Right renal pelvis (tissue), 4 donors: ENCODE measurements at regions not wholly inside any gene's neighbourhood (a gene's known extent, or its start where the extent isn't known, plus 50 kb on each side); places are given as distances from the start of the nearest gene placed in this dataset.
"Not testable (repeated sequence)": the region's sequence is repeated elsewhere in the genome, so short reads cannot be mapped to it uniquely, and the experiment has no call there.

Source experiments
- DNase-seq, 4 donors: peaks; one replicate each; pipeline ENCODE4 v3.0.0-alpha.2; 2013; ENCODE audit warnings: low read depth in 4 of 4, low spot score in 3 of 4, missing footprints in 1 of 4

- DNase-seq = peak in 2 of 4 donors; percentile 0 to 1
Measured at GRCh38 chr9:39463696-39464095, 108.2 kb downstream of the SPATA31A1 start.

- peak; percentile 44 to 70 (median 64) for DNase-seq
Measured at GRCh38 chr9:39464122-39464777, 108.8 kb downstream of the SPATA31A1 start.

GRCh38 chr9:39474499-39474898, 119.0 kb downstream of the SPATA31A1 start:
- DNase-seq = not testable (repeated sequence)

- not testable (repeated sequence) for DNase-seq
Measured at GRCh38 chr9:39483073-39483472, 127.6 kb downstream of the SPATA31A1 start.

- not testable (repeated sequence) for DNase-seq
Measured at GRCh38 chr9:39483880-39484279, 128.4 kb downstream of the SPATA31A1 start.

GRCh38 chr9:39484292-39484691, 128.8 kb downstream of the SPATA31A1 start:
- DNase-seq = not testable (repeated sequence)

GRCh38 chr9:39487477-39487876, 132.0 kb downstream of the SPATA31A1 start:
- DNase-seq = not testable (repeated sequence)

- not testable (repeated sequence) for DNase-seq
Measured at GRCh38 chr9:39496248-39496647, 140.8 kb downstream of the SPATA31A1 start.

- not testable (repeated sequence) for DNase-seq
Measured at GRCh38 chr9:39503178-39503577, 147.7 kb downstream of the SPATA31A1 start.

- not testable (repeated sequence) for DNase-seq
Measured at GRCh38 chr9:39527387-39528029, 172.0 kb downstream of the SPATA31A1 start.

- DNase-seq = not testable (repeated sequence)
Measured at GRCh38 chr9:39532597-39532996, 177.1 kb downstream of the SPATA31A1 start.

GRCh38 chr9:39533001-39533762, 177.7 kb downstream of the SPATA31A1 start:
- DNase-seq = not testable (repeated sequence)

GRCh38 chr9:39533763-39534548, 178.5 kb downstream of the SPATA31A1 start:
- DNase-seq = not testable (repeated sequence)

- not testable (repeated sequence) for DNase-seq
Measured at GRCh38 chr9:39534897-39535296, 179.4 kb downstream of the SPATA31A1 start.

GRCh38 chr9:39542157-39542556, 186.7 kb downstream of the SPATA31A1 start:
- not testable (repeated sequence) for DNase-seq

GRCh38 chr9:39545079-39545478, 189.6 kb downstream of the SPATA31A1 start:
- not testable (repeated sequence) for DNase-seq

GRCh38 chr9:39550573-39550972, 195.1 kb downstream of the SPATA31A1 start:
- DNase-seq = not testable (repeated sequence)

- not testable (repeated sequence) for DNase-seq
Measured at GRCh38 chr9:39551544-39551943, 196.1 kb downstream of the SPATA31A1 start.

GRCh38 chr9:39552242-39552881, 196.9 kb downstream of the SPATA31A1 start:
- DNase-seq = not testable (repeated sequence)

- not testable (repeated sequence) for DNase-seq
Measured at GRCh38 chr9:39554352-39554751, 198.9 kb downstream of the SPATA31A1 start.
